ENCODE measurements at regions not wholly inside any gene's neighbourhood (a gene's known extent, or its start where the extent isn't known, plus 50 kb on each side); places are given as distances from the start of the nearest gene placed in this dataset.

GRCh38 chr13:31919971-31920726, 111.4 kb upstream of the FRY start:
- DNase-seq, result no peak
- intact Hi-C loops (cut with DNase I), result loop anchor here (10.0 kb wide), 1 partner anchor 395 kb away; the partner anchor contains the start of genes BRCA2 and ZAR1L

- intact Hi-C loops (cut with DNase I), result no loop called here
- DNase-seq, result no peak
Observed at GRCh38 chr13:31920727-31921100, 110.9 kb upstream of the FRY start.

- DNase-seq, result no peak
- intact Hi-C loops (cut with DNase I), result no loop called here
Observed at GRCh38 chr13:31922724-31923123, 108.8 kb upstream of the FRY start.

DNA sequence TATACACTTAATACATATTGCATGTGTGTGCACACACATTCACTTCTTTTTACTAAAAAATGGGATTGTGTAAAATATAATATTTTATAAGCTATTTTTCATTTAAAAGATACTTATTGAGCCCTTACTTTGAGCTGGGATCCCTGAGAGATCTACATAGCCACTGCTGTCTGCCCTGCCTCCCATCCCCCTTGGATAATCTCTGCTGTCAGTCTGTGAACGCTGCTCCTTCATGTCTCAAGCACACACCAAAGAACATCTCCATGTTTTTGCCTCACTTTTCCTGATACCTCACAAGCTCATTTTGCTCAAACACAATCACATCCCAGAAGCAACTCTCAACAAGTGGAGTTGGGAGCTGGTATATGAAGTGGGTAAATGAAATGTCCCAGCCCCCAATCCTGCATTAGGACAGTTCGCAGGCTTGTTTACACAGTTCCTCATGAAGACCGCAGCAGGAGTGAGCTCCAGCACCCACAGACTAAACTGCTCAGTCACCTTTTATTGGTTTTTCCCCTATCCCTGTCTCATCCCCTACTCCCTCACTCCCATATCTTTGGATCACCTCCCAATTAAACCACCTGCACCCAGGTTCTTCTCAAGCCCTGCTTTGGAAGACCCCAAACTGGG, 108.3 kb upstream of the FRY start:
- no peak for DNase-seq
- intact Hi-C loops (cut with DNase I), result no loop called here

GRCh38 chr13:31925079-31925478, 106.5 kb upstream of the FRY start:
- no peak for DNase-seq
- intact Hi-C loops (cut with DNase I), result no loop called here

GRCh38 chr13:31927219-31927653, 104.3 kb upstream of the FRY start:
- intact Hi-C loops (cut with DNase I), result no loop called here
- DNase-seq, result peak in 1 of 42 donors; percentile 4

DNA sequence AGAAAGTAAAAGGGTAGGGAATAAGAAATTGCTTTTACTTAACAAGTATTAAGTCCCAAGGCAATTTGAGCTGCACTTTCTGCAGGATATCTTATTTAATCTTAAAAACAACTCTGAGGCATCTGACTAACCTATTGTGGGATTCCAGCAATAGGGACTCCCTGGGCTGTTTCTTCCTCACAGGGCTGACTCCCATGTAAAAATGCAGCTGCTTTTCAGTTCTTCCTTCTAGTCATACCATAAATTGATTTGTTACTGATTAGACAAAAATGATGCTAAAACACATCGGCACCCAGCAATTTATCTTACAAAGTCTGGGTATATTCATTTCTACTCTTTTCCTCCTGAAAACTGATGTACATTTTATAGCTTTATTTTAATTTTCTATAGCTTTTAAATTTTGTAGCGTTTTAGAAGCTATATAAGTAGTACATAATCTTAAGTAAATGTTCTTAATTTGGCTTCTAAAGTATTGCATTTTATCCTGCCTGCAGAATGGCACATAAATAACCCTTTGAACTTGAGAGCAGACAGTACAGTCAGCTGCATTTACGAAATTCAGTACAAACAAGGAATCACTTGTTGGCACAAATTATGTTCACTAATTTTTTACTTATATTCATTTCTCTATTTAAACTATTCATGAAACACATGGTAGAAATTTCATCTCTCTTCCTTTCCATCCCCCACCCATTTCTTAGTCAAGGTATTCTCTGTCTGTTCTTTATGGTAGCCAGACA, 102.4 kb upstream of the FRY start:
- intact Hi-C loops (cut with DNase I), result no loop called here

DNA sequence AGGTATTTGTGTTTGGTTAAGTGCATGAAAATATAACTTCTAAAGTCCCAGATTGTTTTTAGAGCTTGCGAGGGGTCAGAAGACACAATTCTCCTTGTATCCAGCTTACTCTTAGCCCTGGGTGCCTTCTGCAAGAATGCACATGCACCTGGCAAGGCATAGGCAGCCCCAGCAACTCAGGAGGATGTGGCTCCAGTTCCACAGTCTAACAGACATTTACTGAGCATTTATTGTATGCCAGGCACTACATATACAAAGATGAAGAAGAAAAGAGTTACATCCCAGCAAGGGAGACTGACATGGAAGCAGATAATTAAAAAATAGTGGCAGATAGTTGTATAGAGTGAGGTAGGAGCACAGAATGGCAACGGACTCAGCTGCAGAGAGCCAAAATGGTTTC, 101.1 kb upstream of the FRY start:
- intact Hi-C loops (cut with DNase I), result no loop called here
- DNase-seq, result no peak

More for the DNA sequence above, 102.4 kb upstream of the FRY start:
- DNase-seq, result no peak

DNA sequence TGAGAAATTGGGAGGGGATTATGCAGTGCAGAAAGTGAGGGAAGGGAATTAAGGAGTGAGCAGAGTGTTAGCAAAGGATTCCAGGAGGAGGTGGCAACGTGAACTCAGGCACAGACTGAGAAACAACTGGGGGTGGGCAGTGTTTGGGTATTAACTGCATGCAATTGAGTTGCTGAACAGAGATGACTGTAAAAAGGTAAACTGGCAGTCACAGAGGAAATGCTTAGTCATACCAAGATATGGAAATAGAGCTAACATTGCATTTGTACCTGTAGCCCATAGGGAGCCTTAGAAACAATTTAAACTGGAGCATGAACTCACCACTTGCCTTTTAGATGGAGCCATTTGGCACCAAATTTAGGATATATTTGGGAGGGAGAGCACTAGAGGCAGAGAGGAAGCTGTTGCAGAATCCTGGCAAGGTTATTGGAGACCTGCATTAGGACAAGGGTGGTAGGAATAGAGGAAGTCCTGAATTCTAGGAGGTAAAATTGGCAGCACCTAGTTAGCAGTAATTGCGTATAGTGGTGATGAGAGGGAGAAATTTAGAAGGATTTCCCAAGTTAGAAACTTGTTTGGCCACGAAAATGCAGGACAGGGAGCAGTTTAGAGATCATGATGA, 100.6 kb upstream of the FRY start:
- intact Hi-C loops (cut with DNase I), result no loop called here

GRCh38 chr13:31937436-31937835, 94.1 kb upstream of the FRY start:
- intact Hi-C loops (cut with DNase I), result no loop called here
- no peak for DNase-seq

More for the DNA sequence above, 100.6 kb upstream of the FRY start:
- DNase-seq, result peak in 14 of 42 donors; percentile 11 to 69 (median 30)

DNA sequence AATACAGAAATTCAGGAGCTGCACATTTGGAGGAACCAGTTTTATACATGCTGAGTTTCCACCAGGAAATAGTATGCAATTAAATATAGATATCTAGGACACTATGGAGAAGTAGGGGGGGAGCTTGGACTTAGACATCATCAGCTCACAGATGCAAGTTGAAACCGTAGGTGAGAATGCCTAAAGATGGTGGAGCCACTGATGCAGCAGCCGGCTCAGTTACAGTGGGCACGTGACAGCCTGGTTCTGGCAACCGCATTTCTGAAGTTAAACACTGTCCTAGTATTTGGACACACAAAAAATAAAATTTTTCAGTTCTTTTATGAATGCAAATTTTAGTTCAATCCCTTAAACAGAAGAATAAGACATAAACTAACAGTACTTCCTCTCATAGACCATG, 91.5 kb upstream of the FRY start:
- DNase-seq, result no peak
- intact Hi-C loops (cut with DNase I), result no loop called here

DNA sequence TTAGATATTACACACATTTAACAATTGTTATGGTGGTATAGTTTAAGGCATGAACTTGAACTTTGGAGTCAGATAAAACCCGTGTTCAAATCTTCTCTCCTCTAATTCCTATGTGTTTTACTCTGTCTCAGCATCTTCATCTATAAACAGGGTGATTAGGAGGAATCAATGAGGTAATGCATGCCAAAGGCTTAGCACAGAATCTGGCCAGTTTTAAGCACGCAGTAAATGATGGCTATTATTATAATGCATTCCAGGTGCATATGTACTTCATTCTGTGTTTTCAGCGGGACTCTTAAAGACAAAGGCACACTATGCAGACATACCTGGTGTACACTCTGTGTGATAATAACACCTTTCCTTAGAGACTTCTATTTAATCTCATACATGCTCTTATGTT, 88.0 kb upstream of the FRY start:
- no peak for DNase-seq
- intact Hi-C loops (cut with DNase I), result no loop called here

DNA sequence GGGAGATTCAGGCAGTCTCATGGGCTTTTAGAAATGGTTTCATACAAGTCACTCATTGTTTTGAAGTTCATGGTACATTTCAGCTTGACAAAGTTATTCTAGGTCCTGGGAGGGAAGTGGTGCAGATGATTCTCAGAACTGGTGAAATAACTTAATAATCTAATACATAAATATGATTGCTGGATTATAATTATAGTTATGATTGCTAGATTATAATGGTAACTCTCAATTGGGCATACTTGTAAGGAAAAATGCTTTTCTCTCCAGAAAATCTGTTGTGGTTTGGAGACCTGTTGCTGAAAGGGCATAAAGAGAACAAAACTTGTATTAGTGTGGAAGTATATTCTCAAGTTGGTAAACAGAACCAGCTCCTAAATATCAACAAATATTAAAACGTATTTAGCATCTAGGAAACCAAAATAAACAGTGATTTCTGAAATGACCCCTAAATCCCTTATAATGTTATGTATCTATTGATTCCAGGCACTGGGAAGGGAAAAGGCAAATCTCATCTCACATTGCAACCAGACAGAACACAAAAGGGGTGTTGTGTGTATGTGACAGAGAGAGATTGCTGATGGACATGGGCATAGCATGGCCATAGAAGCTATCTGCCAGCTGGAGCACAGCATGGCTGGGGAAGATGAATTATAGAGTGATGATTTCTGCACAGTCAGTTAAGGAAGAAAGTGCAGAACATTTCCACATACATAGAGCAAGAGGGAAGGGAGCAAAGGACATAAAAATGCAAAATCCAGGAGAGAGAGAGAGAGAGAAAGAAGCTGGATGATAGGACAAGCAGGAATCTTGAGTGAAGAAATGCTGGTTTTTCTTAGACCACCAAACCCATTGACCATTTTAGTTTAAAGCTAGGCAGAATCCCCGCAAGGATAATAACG, 87.1 kb upstream of the FRY start:
- no peak for DNase-seq
- intact Hi-C loops (cut with DNase I), result no loop called here

DNA sequence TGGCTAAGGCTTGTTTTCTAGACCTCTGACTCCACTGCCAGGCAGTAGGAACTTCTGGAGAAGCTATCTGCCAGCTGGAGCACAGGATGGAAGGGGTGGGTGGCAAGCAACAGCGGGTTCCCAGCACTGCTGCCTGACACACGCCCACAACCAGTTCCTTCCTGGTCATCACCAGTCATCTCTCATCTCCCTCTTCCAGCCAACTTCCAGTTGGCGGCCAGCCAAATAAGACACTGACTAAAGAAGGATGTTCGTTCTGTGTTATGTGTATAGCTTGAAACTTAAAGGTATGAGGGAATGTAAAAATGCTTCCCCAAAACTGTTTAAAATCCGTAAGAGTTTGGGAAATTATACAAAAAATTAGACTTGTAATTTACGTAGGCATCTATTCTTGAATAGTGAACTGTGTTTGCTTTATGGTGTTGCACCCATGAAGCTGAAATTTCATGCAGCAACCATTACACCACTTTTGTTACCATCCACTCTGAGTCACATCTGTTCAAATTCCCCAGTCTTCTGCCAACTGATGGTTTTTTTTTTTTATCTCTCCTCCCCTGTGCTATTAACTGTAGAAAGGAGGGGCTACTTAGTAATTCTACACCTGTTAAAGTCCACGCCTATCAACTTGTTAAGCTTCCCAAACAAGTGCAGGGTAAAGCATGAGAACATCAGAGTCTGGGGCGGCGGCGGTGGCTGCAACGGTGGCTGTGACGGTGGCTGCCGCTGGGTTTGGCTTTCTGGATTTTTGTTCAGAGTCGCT, 86.2 kb upstream of the FRY start:
- peak in 17 of 42 donors; percentile 10 to 59 (median 18) for DNase-seq
- intact Hi-C loops (cut with DNase I), result no loop called here

DNA sequence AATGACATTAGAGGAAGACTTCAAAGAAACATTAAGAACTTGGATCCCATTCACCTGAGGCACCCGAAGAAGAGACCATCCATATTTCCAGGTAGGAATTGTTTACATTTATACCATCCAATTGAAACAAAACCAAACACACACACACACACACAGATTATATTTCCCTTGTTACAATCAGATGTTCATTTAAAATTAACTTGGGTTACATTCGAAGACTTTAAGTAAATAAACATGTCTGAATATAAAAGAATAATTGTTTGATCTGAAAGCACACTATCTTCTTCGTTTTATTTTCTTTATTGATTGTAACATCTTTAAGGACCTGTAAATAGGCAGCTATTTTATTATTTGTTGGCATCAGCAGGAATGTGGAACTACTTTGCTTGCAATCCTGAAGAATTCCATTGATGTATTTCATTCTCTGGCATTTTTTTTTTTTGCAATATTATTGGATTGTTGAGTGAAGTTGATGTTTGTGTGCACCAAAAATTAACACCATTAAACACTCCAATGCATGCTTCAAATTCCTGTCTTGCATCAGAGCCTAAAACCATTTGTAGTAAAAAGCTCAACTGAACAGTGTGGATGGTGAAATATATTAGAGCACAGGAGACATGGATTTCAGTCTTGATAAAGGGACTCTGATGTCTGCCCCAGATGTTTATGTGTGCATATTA, 85.3 kb upstream of the FRY start:
- no peak for DNase-seq
- intact Hi-C loops (cut with DNase I), result no loop called here

DNA sequence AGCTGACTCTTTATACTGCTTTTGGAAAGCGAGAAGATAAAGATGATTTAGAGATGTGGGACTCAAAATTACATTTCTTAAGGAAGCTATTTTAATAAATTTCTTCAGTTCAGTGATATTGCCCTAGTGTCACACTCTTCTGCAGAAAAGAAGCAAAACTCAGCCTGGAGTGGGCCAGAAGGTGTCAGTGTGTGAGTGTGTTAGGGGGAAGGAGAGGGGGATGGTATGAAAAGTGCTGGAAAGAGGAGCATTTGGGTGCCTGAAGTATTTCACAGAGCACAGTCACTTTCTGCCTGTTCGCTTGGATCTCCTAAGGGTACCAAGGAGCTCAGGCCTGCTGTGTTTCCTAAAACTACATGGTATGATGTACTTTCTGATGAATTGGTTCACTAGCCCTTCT, 84.5 kb upstream of the FRY start:
- intact Hi-C loops (cut with DNase I), result no loop called here
- DNase-seq, result no peak

DNA sequence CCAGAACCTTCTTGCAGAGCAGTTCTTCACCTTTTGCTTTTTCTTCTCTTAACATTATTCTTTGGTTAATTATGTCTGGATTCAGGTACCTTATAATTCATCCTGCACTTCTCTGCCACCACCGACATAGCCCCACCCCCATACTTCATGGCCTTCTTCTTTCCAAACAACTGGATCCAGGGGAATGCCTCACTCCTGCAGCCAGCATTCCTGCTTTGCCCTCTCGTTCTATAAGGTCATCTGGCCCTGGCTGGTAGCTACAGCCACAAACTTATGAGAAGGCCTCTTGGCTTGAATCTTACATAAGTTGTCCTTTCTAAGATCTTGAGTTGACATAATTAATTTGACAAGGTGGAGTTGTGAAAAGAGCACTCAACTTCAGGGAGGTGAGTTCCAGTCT, 84.1 kb upstream of the FRY start:
- DNase-seq, result no peak
- intact Hi-C loops (cut with DNase I), result no loop called here

- no peak for DNase-seq
- intact Hi-C loops (cut with DNase I), result no loop called here
Observed at GRCh38 chr13:31949486-31949885, 82.1 kb upstream of the FRY start.

All from head of caudate nucleus (tissue), 42 donors.